ENCODE measurements at regions not wholly inside any gene's neighbourhood (a gene's known extent, or its start where the extent isn't known, plus 50 kb on each side); places are given as distances from the start of the nearest gene placed in this dataset.

DNA sequence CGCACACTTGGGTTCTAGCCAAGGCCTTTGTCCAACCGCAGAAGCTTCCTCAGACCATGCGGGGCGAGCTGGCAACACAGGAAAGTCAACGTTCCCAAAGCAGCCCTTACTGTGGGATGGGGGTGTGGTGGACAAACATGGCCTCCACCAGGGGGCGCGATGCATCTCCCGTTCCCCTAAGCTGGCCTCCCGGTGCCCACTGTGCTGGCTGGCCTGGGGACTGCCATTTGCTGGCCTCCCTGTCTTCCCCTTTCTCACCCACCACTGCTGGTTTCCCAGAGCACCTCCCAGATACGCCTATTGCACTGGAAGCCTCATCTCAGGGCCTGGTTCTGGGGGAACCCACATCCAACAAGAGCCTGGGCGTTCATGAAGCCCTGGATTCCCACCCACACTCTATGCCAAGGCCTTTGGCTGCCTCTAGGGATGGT lies 145.3 kb downstream of the IRF8 start:
- TF ChIP-seq, protein P1, sequence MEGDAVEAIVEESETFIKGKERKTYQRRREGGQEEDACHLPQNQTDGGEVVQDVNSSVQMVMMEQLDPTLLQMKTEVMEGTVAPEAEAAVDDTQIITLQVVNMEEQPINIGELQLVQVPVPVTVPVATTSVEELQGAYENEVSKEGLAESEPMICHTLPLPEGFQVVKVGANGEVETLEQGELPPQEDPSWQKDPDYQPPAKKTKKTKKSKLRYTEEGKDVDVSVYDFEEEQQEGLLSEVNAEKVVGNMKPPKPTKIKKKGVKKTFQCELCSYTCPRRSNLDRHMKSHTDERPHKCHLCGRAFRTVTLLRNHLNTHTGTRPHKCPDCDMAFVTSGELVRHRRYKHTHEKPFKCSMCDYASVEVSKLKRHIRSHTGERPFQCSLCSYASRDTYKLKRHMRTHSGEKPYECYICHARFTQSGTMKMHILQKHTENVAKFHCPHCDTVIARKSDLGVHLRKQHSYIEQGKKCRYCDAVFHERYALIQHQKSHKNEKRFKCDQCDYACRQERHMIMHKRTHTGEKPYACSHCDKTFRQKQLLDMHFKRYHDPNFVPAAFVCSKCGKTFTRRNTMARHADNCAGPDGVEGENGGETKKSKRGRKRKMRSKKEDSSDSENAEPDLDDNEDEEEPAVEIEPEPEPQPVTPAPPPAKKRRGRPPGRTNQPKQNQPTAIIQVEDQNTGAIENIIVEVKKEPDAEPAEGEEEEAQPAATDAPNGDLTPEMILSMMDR (IDR thresholded peaks at IDR 0.05): peak in 1 of 3 experiments; percentile 36
- no peak for TF ChIP-seq POLR2A (IDR thresholded peaks at IDR 0.05)

Data from testis (tissue), 2 donors.